HepG2 (cell line): ENCODE measurements at regions not wholly inside any gene's neighbourhood (a gene's known extent, or its start where the extent isn't known, plus 50 kb on each side); places are given as distances from the start of the nearest gene placed in this dataset.

Experiments
- ATAC-seq: fragments of 200-7000 bp; cut with Tn5 transposase; 3 replicates; pipeline ENCODE4 v1.9.1; 2020; ENCODE audit warnings: mild to moderate bottlenecking, moderate library complexity
- BruUV-seq: library from RNA; stranded (reverse); fragments of 400-500 nt; replicated peaks from 2 replicates; lab custom pipeline; 2021; lab: Mats Ljungman, UMichigan
- CTCF ChIA-PET: fragments of 300-600 bp; formaldehyde crosslinking; extraction: SDS; loops from one replicate; lab custom pipeline; 2021; ENCODE audit warnings: low total read pairs, inconsistent platforms, low intra/inter-chr PET ratio; lab: Yijun Ruan, JAX
- POLR2A ChIA-PET: fragments of 350-600 bp; sonication (Branson Sonifier 250); formaldehyde crosslinking; loops from one replicate; lab custom pipeline; 2020; ENCODE audit warnings: antibody characterized with exemption, inconsistent platforms; lab: Yijun Ruan, JAX
- DNase-seq: peaks from one replicate; pipeline ENCODE4 v3.0.0-alpha.2; 2015; ENCODE audit warnings: low spot score
- FAIRE-seq: peaks from 3 replicates; lab custom pipeline; 2011; peaks lifted over from hg19 to GRCh38; lab: Jason Lieb, UNC
- H2AFZ ChIP-seq: one replicate; pipeline ENCODE4 v1.6.1; 2011; ENCODE audit warnings: low read length, inconsistent platforms
- H3K27ac ChIP-seq: fragments of 300-600 bp; 3 replicates; pipeline ENCODE4 v1.8.0; 2011; ENCODE audit warnings: mixed run types, mild to moderate bottlenecking, mixed read lengths, low read length, inconsistent platforms; ENCODE audit not compliant: insufficient read depth; ENCODE audit errors: extremely low read length
- H3K27me3 ChIP-seq, 2 experiments: fragments of 200-600 bp in 1 of 2; 2 replicates in 1 of 2; 3 replicates in 1 of 2; pipeline versions ENCODE4 v1.6.0 to v1.8.0; 2011; ENCODE audit warnings: low read length in 2 of 2, mild to moderate bottlenecking in 2 of 2, moderate library complexity in 2 of 2, inconsistent platforms in 1 of 2; ENCODE audit not compliant: insufficient read depth in 2 of 2, control insufficient read depth in 1 of 2
- H3K36me3 ChIP-seq, 2 experiments: fragments of 200-600 bp in 1 of 2; replicated peaks in 1 of 2; 2 replicates in 1 of 2; 3 replicates in 1 of 2; pipeline versions ENCODE4 v1.5.1 to v1.8.0; 2011; ENCODE audit warnings: low read length in 2 of 2, inconsistent platforms in 1 of 2; ENCODE audit not compliant: insufficient read depth in 2 of 2, control insufficient read depth in 1 of 2
- H3K4me1 ChIP-seq: 2 replicates; pipeline ENCODE4 v1.5.1; 2012; ENCODE audit warnings: low read length, inconsistent platforms; ENCODE audit not compliant: insufficient read depth
- H3K4me2 ChIP-seq: 2 replicates; pipeline ENCODE4 v1.6.0; 2011; ENCODE audit warnings: low read depth, low read length, inconsistent platforms
- H3K4me3 ChIP-seq, 3 experiments: fragments of 200-600 bp in 1 of 3; sonication (generic), shearing (Covaris generic) in 1 of 3; replicated peaks in 1 of 3; 2 replicates each; pipeline ENCODE4 v1.5.1; 2011 to 2016; ENCODE audit warnings: low read length in 3 of 3, inconsistent platforms in 2 of 3, low read depth in 2 of 3, mild to moderate bottlenecking in 2 of 3, control low read depth in 1 of 3, mixed read lengths in 1 of 3; ENCODE audit not compliant: insufficient read depth in 1 of 3
- H3K79me2 ChIP-seq: one replicate; pipeline ENCODE4 v1.6.1; 2011; ENCODE audit warnings: low read length, inconsistent platforms; ENCODE audit not compliant: insufficient read depth
- H3K9ac ChIP-seq: 2 replicates; pipeline ENCODE4 v1.6.0; 2011; ENCODE audit warnings: mild to moderate bottlenecking, low read depth, low read length, inconsistent platforms; ENCODE audit not compliant: insufficient read depth
- H3K9me3 ChIP-seq: 2 replicates; pipeline ENCODE4 v1.5.1; 2012; ENCODE audit warnings: mild to moderate bottlenecking, low read length
- H4K20me1 ChIP-seq: 2 replicates; pipeline ENCODE4 v1.6.0; 2011; ENCODE audit warnings: inconsistent platforms, mild to moderate bottlenecking, low read length, moderate library complexity; ENCODE audit not compliant: insufficient read depth
- AHR ChIP-seq: IDR thresholded peaks from 2 replicates; pipeline ENCODE4 v1.6.1; 2018; ENCODE audit warnings: missing genetic modification reagents, missing compliant biosample characterization
- CREB1 ChIP-seq, 2 experiments: fragments of 450-650 bp in 1 of 2; IDR thresholded peaks; 2 replicates each; pipeline ENCODE4 v1.6.1; 2016 to 2017; ENCODE audit warnings: control low read depth in 1 of 2, mild to moderate bottlenecking in 1 of 2, missing compliant biosample characterization in 1 of 2, missing genetic modification characterization in 1 of 2
- GFI1 ChIP-seq: sonication (generic); formaldehyde crosslinking; IDR thresholded peaks from 2 replicates; pipeline ENCODE4 v1.5.0; 2020; ENCODE audit warnings: missing genetic modification reagents, mild to moderate bottlenecking, borderline replicate concordance
- MAFG ChIP-seq: sonication (generic); formaldehyde crosslinking; IDR thresholded peaks from 2 replicates; pipeline ENCODE4 v1.5.1; 2020; ENCODE audit warnings: mild to moderate bottlenecking, missing genetic modification reagents
- MLLT10 ChIP-seq: sonication (generic); formaldehyde crosslinking; IDR thresholded peaks from 2 replicates; pipeline ENCODE4 v1.4.0; 2020; ENCODE audit warnings: missing genetic modification reagents
- NKX3-1 ChIP-seq: sonication (generic); formaldehyde crosslinking; IDR thresholded peaks from 2 replicates; pipeline ENCODE4 v1.5.0; 2020; ENCODE audit warnings: missing genetic modification reagents
- PAF1 ChIP-seq: IDR thresholded peaks from 2 replicates; pipeline ENCODE4 v1.6.1; 2016; ENCODE audit warnings: missing genetic modification reagents, missing compliant biosample characterization
- RCOR2 ChIP-seq: IDR thresholded peaks from 2 replicates; pipeline ENCODE4 v1.6.1; 2016; ENCODE audit warnings: missing biosample characterization, missing genetic modification reagents
- STAG1 ChIP-seq: sonication (generic); formaldehyde crosslinking; IDR thresholded peaks from 2 replicates; pipeline ENCODE4 v1.4.0; 2020; ENCODE audit warnings: missing genetic modification reagents
- ZIK1 ChIP-seq: sonication (generic); formaldehyde crosslinking; IDR thresholded peaks from 2 replicates; pipeline ENCODE4 v1.5.0; 2020; ENCODE audit warnings: mild to moderate bottlenecking, low read depth, missing genetic modification reagents, borderline replicate concordance
- ZNF124 ChIP-seq: sonication (generic); formaldehyde crosslinking; IDR thresholded peaks from 2 replicates; pipeline ENCODE4 v1.4.0; 2020; ENCODE audit warnings: missing genetic modification reagents
- ZNF562 ChIP-seq: sonication (generic); formaldehyde crosslinking; IDR thresholded peaks from 2 replicates; pipeline ENCODE4 v1.8.0; 2022; ENCODE audit warnings: missing genetic modification reagents, borderline replicate concordance
- ZNF576 ChIP-seq: sonication (generic); formaldehyde crosslinking; IDR thresholded peaks from 2 replicates; pipeline ENCODE4 v1.4.0; 2020; ENCODE audit warnings: mild to moderate bottlenecking, missing genetic modification reagents
- ZNF773 ChIP-seq: sonication (generic); formaldehyde crosslinking; IDR thresholded peaks from 2 replicates; pipeline ENCODE4 v1.4.0; 2020; ENCODE audit warnings: missing genetic modification reagents, borderline replicate concordance
- WGBS: methylation state at CpG from one replicate; pipeline ENCODE4 v1.1.6; 2017; ENCODE audit warnings: low lambda C conversion rate; 5-methylcytosine and 5-hydroxymethylcytosine counted together
- in situ Hi-C: cut with HindIII; loops from 2 replicates; pipeline ENCODE4 v1.10.0; 2017; ENCODE audit warnings: low pct_unique_long_range_greater_than_20kb; ENCODE audit not compliant: extremely low pct_ligation_motif_present
- intact Hi-C: fragments of 100-400 bp; cut with micrococcal nuclease; formaldehyde crosslinking; loops from one replicate; pipeline ENCODE4 v1.10.0; 2022; ENCODE audit not compliant: unreplicated experiment
- TF ChIP-seq, protein P1 (sequence below): sonication (generic); formaldehyde crosslinking; IDR thresholded peaks from 2 replicates; pipeline ENCODE4 v1.8.1; 2023; ENCODE audit warnings: mild to moderate bottlenecking, missing genetic modification reagents, borderline replicate concordance

DNA sequence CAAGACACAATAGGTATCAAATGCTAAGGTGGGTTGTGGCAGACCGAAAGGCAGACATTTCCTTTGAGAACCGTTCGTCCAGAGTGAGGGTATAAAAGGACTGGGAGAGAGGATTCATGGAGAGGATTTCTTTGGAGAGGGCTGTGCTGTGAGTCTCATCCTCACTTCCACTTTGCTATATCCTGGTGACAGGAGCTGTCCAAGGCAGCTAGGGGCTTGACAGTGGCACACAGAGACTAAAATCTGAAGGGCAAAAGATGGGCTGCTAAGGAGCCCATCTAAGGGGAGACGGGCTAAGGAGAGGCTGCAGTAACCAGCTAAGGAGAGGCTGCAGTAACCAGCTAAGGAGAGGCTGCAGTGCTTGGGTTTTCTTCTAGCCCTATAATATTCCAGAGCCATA is 214.0 kb upstream of the ADRA1B start:
- Histone ChIP-seq H3K4me3 (no peak overlapping the region), H3K79me2 (no peaks in the 10 kb centered on the region)
- POLR2A ChIA-PET: no interaction called here
- TF ChIP-seq PAF1 (CRISPR knock-in tag) (no peak), GFI1 (no peak), MAFG (no peak), AHR (CRISPR knock-in tag) (no peak), ZNF576 (CRISPR knock-in tag) (no peak), CREB1 (IDR thresholded peaks at IDR 0.05) (no peak), CREB1 (CRISPR knock-in tag; IDR thresholded peaks at IDR 0.05) (no peak), ZNF124 (no peak), ZIK1 (CRISPR knock-in tag) (no peak), MLLT10 (CRISPR knock-in tag) (no peak), RCOR2 (no peak), ZNF562 (CRISPR knock-in tag) (no peak), ZNF773 (no peak), STAG1 (CRISPR knock-in tag) (no peak), NKX3-1 (CRISPR knock-in tag) (no peak)
- TF ChIP-seq, protein P1, sequence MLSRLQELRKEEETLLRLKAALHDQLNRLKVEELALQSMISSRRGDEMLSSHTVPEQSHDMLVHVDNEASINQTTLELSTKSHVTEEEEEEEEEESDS (CRISPR knock-in tag): no peak
- TF ChIP-seq, all 625 proteins: peak for 0
- H3K27me3 ChIP-seq: no peaks in the 10 kb centered on the region
- no TSS peak for BruUV-seq
- no peak overlapping the region for H3K4me2 ChIP-seq
- no peak overlapping the region for H3K9ac ChIP-seq
- H3K36me3 ChIP-seq: no peaks in the 10 kb centered on the region
- no peak for ATAC-seq
- no peaks in the 10 kb centered on the region for H4K20me1 ChIP-seq
- no peaks in the 10 kb centered on the region for H3K4me1 ChIP-seq
- H3K9me3 ChIP-seq: peaks cover 2% of the 10 kb centered on the region
- intact Hi-C loops: no loop called here
- CTCF ChIA-PET: no interaction called here
- no peak for FAIRE-seq
- no peak overlapping the region for H3K27ac ChIP-seq
- H2AFZ ChIP-seq: no peak overlapping the region
- 7% methylated on average over 4 of the region's 4 CpGs for WGBS
- DNase-seq: no peak
- in situ Hi-C loops: no loop called here
